Esophagus squamous epithelium (tissue), 5 donors: ENCODE measurements at regions not wholly inside any gene's neighbourhood (a gene's known extent, or its start where the extent isn't known, plus 50 kb on each side); places are given as distances from the start of the nearest gene placed in this dataset.

ENCODE experiments used
- DNase-seq: peaks from one replicate; lab custom pipeline; 2025; lab: John Stamatoyannopoulos, UW
- H3K27ac ChIP-seq, 4 donors: fragments of 200-600 bp; sonication (generic); one replicate each; pipeline ENCODE4 v1.5.1; 2016 to 2019; ENCODE audit warnings: mild to moderate bottlenecking in 1 of 4
- H3K27me3 ChIP-seq, 4 donors: fragments of 200-600 bp; sonication (generic); 1 replicate in 3 of 4; 2 replicates in 1 of 4; pipeline versions ENCODE4 v1.5.1 to v1.6.0; 2017 to 2021; ENCODE audit warnings: antibody characterized with exemption in 1 of 4
- H3K36me3 ChIP-seq, 3 donors: fragments of 200-600 bp; sonication (generic); one replicate each; pipeline ENCODE4 v1.5.1; 2016 to 2019
- H3K4me1 ChIP-seq, 3 donors: fragments of 200-600 bp; sonication (generic); one replicate each; pipeline ENCODE4 v1.5.1; 2017 to 2019
- H3K4me3 ChIP-seq, 4 donors: fragments of 200-600 bp; sonication (generic); 1 replicate in 3 of 4; 2 replicates in 1 of 4; pipeline ENCODE4 v1.5.1; 2016 to 2019; ENCODE audit warnings: mild to moderate bottlenecking in 2 of 4, moderate library complexity in 1 of 4
- H3K9me3 ChIP-seq, 3 donors: fragments of 200-600 bp; sonication (generic); one replicate each; pipeline ENCODE4 v1.5.1; 2016 to 2019
- POLR2A ChIP-seq, 4 donors: fragments of 450-650 bp; IDR thresholded peaks; one replicate each; pipeline ENCODE4 v1.6.1; 2017; ENCODE audit warnings: antibody characterized with exemption in 4 of 4, mild to moderate bottlenecking in 4 of 4, moderate library complexity in 3 of 4
- WGBS, 2 donors: methylation state at CpG; one replicate each; pipeline ENCODE4 v1.1.5; 2018; 5-methylcytosine and 5-hydroxymethylcytosine counted together
- intact Hi-C: fragments of 100-400 bp; cut with DNase I; formaldehyde crosslinking; loops from one replicate; pipeline ENCODE4 v1.15.0; 2022
- TF ChIP-seq, protein P1 (sequence below), 6 experiments: fragments of 450-650 bp in 4 of 6; fragments of 200-600 bp in 2 of 6; sonication (generic) in 2 of 6; IDR thresholded peaks; one replicate each; pipeline ENCODE4 v1.5.1; 2016 to 2019; ENCODE audit warnings: antibody characterized with exemption in 6 of 6, mild to moderate bottlenecking in 4 of 6, moderate library complexity in 4 of 6
- donor health status: DM: yes; HTN: yes; CAD: no.

DNA sequence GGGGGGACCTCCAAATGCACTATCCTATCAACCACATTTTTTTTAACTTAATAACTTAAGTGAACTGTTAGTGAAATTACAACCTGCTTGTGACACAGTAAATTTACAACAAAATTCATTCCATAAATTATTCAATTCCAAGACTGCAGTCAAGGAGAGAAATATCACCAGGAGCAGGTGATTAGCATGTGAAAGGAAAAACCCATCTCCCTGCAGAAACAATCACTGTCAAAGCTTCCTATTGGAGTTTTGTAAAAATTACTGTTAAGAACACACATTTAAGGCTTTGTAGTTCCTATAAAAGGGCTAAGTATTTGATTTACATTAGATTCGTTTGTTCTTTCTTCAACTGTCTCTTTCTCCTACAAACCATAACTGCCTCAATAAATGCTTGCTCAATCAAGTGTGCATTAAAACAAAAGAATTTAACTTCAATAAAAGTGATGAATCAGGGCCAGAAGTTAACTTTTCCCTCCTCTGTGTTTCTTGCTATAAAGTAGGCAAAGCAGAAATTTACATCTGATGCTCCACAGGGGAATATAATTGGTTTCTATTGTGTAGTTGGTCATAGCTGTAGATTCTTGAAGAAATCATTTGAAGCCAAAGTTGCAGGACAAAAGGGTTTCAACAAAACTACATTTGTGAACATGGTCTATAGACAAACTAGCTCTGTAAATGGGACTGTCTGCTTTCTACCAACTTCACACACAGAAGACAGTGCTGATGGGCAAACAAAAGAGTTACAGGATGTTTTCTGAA lies 195.1 kb upstream of the PSMD7 start:
- H3K27me3 ChIP-seq = no peaks in the 10 kb centered on the region
- no peaks in the 10 kb centered on the region for H3K36me3 ChIP-seq
- intact Hi-C loops = no loop called here
- no peak for DNase-seq
- H3K27ac ChIP-seq = no peak overlapping the region
- TF ChIP-seq POLR2A (IDR thresholded peaks at IDR 0.05) = no peak
- TF ChIP-seq, protein P1, sequence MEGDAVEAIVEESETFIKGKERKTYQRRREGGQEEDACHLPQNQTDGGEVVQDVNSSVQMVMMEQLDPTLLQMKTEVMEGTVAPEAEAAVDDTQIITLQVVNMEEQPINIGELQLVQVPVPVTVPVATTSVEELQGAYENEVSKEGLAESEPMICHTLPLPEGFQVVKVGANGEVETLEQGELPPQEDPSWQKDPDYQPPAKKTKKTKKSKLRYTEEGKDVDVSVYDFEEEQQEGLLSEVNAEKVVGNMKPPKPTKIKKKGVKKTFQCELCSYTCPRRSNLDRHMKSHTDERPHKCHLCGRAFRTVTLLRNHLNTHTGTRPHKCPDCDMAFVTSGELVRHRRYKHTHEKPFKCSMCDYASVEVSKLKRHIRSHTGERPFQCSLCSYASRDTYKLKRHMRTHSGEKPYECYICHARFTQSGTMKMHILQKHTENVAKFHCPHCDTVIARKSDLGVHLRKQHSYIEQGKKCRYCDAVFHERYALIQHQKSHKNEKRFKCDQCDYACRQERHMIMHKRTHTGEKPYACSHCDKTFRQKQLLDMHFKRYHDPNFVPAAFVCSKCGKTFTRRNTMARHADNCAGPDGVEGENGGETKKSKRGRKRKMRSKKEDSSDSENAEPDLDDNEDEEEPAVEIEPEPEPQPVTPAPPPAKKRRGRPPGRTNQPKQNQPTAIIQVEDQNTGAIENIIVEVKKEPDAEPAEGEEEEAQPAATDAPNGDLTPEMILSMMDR (IDR thresholded peaks at IDR 0.05) = no peak
- WGBS, 2 donors = 33 to 36% methylated on average over 1 of the region's 1 CpG
- H3K4me1 ChIP-seq = no peaks in the 10 kb centered on the region
- H3K4me3 ChIP-seq = no peak overlapping the region
- H3K9me3 ChIP-seq = no peaks in the 10 kb centered on the region

GRCh38 chr16:74100395-74101326 lies 196.0 kb upstream of the PSMD7 start:
- no peak for DNase-seq
- TF ChIP-seq POLR2A (IDR thresholded peaks at IDR 0.05) = no peak
- TF ChIP-seq, protein P1 (IDR thresholded peaks at IDR 0.05) = no peak
- intact Hi-C loops = no loop called here
- H3K4me3 ChIP-seq = no peak overlapping the region
- no peak overlapping the region for H3K27ac ChIP-seq
- H3K4me1 ChIP-seq = no peaks in the 10 kb centered on the region
- no peaks in the 10 kb centered on the region for H3K9me3 ChIP-seq
- no peaks in the 10 kb centered on the region for H3K27me3 ChIP-seq
- 35 to 39% methylated on average over 7 of the region's 7 CpGs for WGBS, 2 donors
- H3K36me3 ChIP-seq = no peaks in the 10 kb centered on the region

GRCh38 chr16:74099530-74099929 lies 197.1 kb upstream of the PSMD7 start:
- no peaks in the 10 kb centered on the region for H3K27me3 ChIP-seq
- DNase-seq = no peak
- no peak for TF ChIP-seq POLR2A (IDR thresholded peaks at IDR 0.05)
- TF ChIP-seq, protein P1 (IDR thresholded peaks at IDR 0.05) = no peak
- 75 to 82% methylated on average over 8 of the region's 8 CpGs for WGBS, 2 donors
- no peak overlapping the region for H3K4me3 ChIP-seq
- no peaks in the 10 kb centered on the region for H3K36me3 ChIP-seq
- no peak overlapping the region for H3K27ac ChIP-seq
- intact Hi-C loops = no loop called here
- H3K9me3 ChIP-seq = no peaks in the 10 kb centered on the region
- H3K4me1 ChIP-seq = no peaks in the 10 kb centered on the region

DNA sequence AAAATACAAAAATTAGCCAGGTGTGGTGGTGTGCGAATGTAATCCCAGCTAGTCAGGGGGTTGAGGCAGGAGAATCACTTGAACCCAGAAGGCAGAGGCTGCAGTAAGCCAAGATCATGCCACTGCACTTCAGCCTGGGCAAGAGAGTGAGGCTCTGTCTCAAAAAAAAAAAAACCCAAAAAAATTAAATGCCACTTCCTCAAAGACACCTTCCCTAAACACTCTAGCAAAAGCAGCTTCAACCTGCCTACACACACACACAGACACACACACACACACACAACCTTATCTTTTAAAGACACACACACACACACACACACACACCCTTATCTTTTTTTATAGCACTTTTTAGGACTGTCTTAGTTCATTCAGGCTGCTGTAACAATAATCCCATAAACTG lies 201.7 kb upstream of the PSMD7 start:
- no peaks in the 10 kb centered on the region for H3K36me3 ChIP-seq
- H3K4me3 ChIP-seq = no peak overlapping the region
- WGBS, 2 donors = 80% methylated on average over 1 of the region's 1 CpG; no CpG with 5 or more reads in 1 of the 2 donors

More for the DNA sequence above, 201.7 kb upstream of the PSMD7 start:
- Histone ChIP-seq H3K4me1 (no peaks in the 10 kb centered on the region), H3K27me3 (no peaks in the 10 kb centered on the region), H3K9me3 (no peaks in the 10 kb centered on the region), H3K27ac (no peak overlapping the region)
- TF ChIP-seq, protein P1 (IDR thresholded peaks at IDR 0.05) = no peak
- no peak for TF ChIP-seq POLR2A (IDR thresholded peaks at IDR 0.05)
- no peak for DNase-seq
- intact Hi-C loops = no loop called here
